OCI-LY7 (cell line): ENCODE measurements at regions not wholly inside any gene's neighbourhood (a gene's known extent, or its start where the extent isn't known, plus 50 kb on each side); places are given as distances from the start of the nearest gene placed in this dataset.

Source experiments
- BruUV-seq: library from RNA; stranded (reverse); fragments of 400-500 nt; replicated peaks from 2 replicates; lab custom pipeline; 2021; lab: Mats Ljungman, UMichigan
- CTCF ChIA-PET: fragments of 300-600 bp; sonication (Branson Sonifier 250); formaldehyde crosslinking; loops from one replicate; lab custom pipeline; 2022; ENCODE audit warnings: antibody characterized with exemption; ENCODE audit not compliant: unreplicated experiment; lab: Charles Lee
- POLR2A ChIA-PET: fragments of 300-600 bp; sonication (Branson Sonifier 250); formaldehyde crosslinking; loops from one replicate; lab custom pipeline; 2022; ENCODE audit warnings: antibody characterized with exemption; lab: Charles Lee
- DNase-seq: peaks from one replicate; pipeline ENCODE4 v3.0.0-alpha.2; 2015; ENCODE audit warnings: low spot score
- H2AFZ ChIP-seq: fragments of 200-600 bp; sonication (generic), shearing (Covaris generic); 2 replicates; pipeline ENCODE4 v1.6.1; 2014; ENCODE audit warnings: mild to moderate bottlenecking, antibody characterized with exemption, low read length, moderate library complexity
- H3K27ac ChIP-seq: fragments of 200-600 bp; sonication (generic); 2 replicates; pipeline ENCODE4 v1.5.1; 2014; ENCODE audit warnings: mixed run types, low read depth, mild to moderate bottlenecking, moderate library complexity, low read length, inconsistent platforms; ENCODE audit not compliant: poor library complexity, severe bottlenecking
- H3K36me3 ChIP-seq: fragments of 200-600 bp; sonication (generic); 2 replicates; pipeline ENCODE4 v1.6.1; 2014; ENCODE audit warnings: mild to moderate bottlenecking, antibody characterized with exemption, low read length, moderate library complexity, mixed read lengths; ENCODE audit not compliant: insufficient read depth
- H3K4me1 ChIP-seq: fragments of 200-600 bp; sonication (generic); 2 replicates; pipeline ENCODE4 v1.5.1; 2014; ENCODE audit warnings: mild to moderate bottlenecking, low read length; ENCODE audit not compliant: insufficient read depth, poor library complexity, severe bottlenecking
- H3K4me2 ChIP-seq: fragments of 200-600 bp; sonication (generic); 2 replicates; pipeline ENCODE4 v1.6.1; 2014; ENCODE audit warnings: mild to moderate bottlenecking, low read length
- H3K4me3 ChIP-seq: fragments of 200-600 bp; sonication (generic); 2 replicates; pipeline ENCODE4 v1.5.1; 2014; ENCODE audit warnings: mild to moderate bottlenecking, low read depth, low read length; ENCODE audit not compliant: poor library complexity, severe bottlenecking
- H3K79me2 ChIP-seq: fragments of 200-600 bp; sonication (generic); 2 replicates; pipeline ENCODE4 v1.6.1; 2016; ENCODE audit warnings: low read depth, mild to moderate bottlenecking, low read length, moderate library complexity, mixed read lengths; ENCODE audit not compliant: insufficient read depth
- H3K9me2 ChIP-seq: fragments of 200-600 bp; sonication (generic); 2 replicates; pipeline ENCODE4 v1.6.1; 2016; ENCODE audit warnings: mild to moderate bottlenecking, low read length, mixed read lengths; ENCODE audit not compliant: insufficient read depth
- H3K9me3 ChIP-seq: fragments of 200-600 bp; sonication (generic); 2 replicates; pipeline ENCODE4 v1.6.1; 2014; ENCODE audit warnings: mild to moderate bottlenecking, mixed run types, low read length, mixed read lengths
- H4K20me1 ChIP-seq: fragments of 200-600 bp; sonication (generic); 2 replicates; pipeline ENCODE4 v1.6.1; 2014; ENCODE audit warnings: mild to moderate bottlenecking, antibody characterized with exemption, low read length, moderate library complexity, mixed read lengths; ENCODE audit not compliant: insufficient read depth
- EZH2phosphoT487 ChIP-seq: fragments of 200-600 bp; sonication (generic); IDR thresholded peaks from 2 replicates; pipeline ENCODE4 v1.6.1; 2018; ENCODE audit warnings: low read depth, borderline replicate concordance, mild to moderate bottlenecking, mixed run types, antibody characterized with exemption, low read length, moderate library complexity, mixed read lengths
- intact Hi-C: fragments of 100-400 bp; cut with micrococcal nuclease; formaldehyde crosslinking; loops from one replicate; pipeline ENCODE4 v1.10.0; 2022; ENCODE audit not compliant: unreplicated experiment
- TF ChIP-seq, protein P1 (sequence below): fragments of 200-600 bp; sonication (generic); conservative IDR thresholded peaks from 2 replicates; pipeline ENCODE4 v1.5.1; 2014; ENCODE audit warnings: mild to moderate bottlenecking, antibody characterized with exemption, low read length, moderate library complexity, mixed read lengths

DNA sequence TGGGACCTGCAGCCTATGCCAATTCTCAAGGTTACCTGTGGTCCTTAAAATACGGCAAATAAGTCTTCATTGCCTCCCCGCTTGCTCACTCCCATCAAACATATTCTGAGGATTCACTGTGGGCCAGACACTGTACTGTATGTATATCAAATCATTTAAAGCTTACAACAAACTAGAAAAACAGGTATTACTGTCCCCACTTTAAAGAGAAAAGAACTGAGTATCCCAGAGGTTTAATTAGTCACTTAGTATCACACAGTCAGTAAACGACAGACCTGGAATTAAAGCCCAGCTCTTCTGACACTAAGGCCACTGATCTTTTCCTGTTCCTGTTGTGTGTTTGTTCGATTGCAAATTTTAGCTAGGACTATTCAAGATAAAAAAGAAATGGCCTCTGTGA lies 248.2 kb downstream of the ACTL7B start:
- ChIA-PET CTCF (no interaction called here), POLR2A (no interaction called here)
- no peak overlapping the region for H3K4me3 ChIP-seq
- TF ChIP-seq, protein P1, sequence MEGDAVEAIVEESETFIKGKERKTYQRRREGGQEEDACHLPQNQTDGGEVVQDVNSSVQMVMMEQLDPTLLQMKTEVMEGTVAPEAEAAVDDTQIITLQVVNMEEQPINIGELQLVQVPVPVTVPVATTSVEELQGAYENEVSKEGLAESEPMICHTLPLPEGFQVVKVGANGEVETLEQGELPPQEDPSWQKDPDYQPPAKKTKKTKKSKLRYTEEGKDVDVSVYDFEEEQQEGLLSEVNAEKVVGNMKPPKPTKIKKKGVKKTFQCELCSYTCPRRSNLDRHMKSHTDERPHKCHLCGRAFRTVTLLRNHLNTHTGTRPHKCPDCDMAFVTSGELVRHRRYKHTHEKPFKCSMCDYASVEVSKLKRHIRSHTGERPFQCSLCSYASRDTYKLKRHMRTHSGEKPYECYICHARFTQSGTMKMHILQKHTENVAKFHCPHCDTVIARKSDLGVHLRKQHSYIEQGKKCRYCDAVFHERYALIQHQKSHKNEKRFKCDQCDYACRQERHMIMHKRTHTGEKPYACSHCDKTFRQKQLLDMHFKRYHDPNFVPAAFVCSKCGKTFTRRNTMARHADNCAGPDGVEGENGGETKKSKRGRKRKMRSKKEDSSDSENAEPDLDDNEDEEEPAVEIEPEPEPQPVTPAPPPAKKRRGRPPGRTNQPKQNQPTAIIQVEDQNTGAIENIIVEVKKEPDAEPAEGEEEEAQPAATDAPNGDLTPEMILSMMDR = no peak
- no peak for TF ChIP-seq EZH2phosphoT487
- no peaks in the 10 kb centered on the region for H3K79me2 ChIP-seq
- no peaks in the 10 kb centered on the region for H3K9me2 ChIP-seq
- no peaks in the 10 kb centered on the region for H4K20me1 ChIP-seq
- no peaks in the 10 kb centered on the region for H3K4me1 ChIP-seq
- no peak overlapping the region for H2AFZ ChIP-seq
- H3K36me3 ChIP-seq = no peaks in the 10 kb centered on the region
- intact Hi-C loops = no loop called here
- no TSS peak for BruUV-seq
- no peaks in the 10 kb centered on the region for H3K9me3 ChIP-seq
- H3K4me2 ChIP-seq = no peak overlapping the region
- H3K27ac ChIP-seq = no peak overlapping the region
- no peak for DNase-seq

DNA sequence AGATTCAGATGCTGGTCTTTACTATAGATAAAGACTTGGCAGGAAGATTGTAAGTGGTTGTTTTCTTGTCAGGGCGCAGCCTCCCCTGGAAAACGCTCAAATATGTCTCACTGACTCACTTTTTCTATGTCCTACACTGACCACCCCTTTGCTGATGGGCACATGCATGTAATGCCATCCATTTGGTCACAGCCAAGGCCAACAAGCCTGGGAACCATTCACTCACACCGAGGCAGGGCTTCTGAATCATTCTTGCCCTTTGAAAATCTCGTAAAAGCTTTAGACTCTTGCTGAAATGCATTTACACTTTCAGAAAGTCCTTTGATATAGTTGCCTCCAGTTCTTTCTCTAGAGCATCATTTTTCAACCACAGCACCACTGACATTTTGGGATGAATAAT lies 249.4 kb downstream of the ACTL7B start:
- DNase-seq = no peak
- H3K4me3 ChIP-seq = no peak overlapping the region
- TF ChIP-seq EZH2phosphoT487 = no peak
- TF ChIP-seq, protein P1 = no peak
- CTCF ChIA-PET = no interaction called here
- no peak overlapping the region for H3K27ac ChIP-seq
- POLR2A ChIA-PET = no interaction called here
- H3K36me3 ChIP-seq = no peaks in the 10 kb centered on the region
- H3K4me2 ChIP-seq = no peak overlapping the region
- H3K9me2 ChIP-seq = no peaks in the 10 kb centered on the region
- intact Hi-C loops = no loop called here
- BruUV-seq = no TSS peak
- no peaks in the 10 kb centered on the region for H3K9me3 ChIP-seq
- no peak overlapping the region for H2AFZ ChIP-seq
- H4K20me1 ChIP-seq = no peaks in the 10 kb centered on the region
- H3K4me1 ChIP-seq = no peaks in the 10 kb centered on the region
- H3K79me2 ChIP-seq = no peaks in the 10 kb centered on the region

DNA sequence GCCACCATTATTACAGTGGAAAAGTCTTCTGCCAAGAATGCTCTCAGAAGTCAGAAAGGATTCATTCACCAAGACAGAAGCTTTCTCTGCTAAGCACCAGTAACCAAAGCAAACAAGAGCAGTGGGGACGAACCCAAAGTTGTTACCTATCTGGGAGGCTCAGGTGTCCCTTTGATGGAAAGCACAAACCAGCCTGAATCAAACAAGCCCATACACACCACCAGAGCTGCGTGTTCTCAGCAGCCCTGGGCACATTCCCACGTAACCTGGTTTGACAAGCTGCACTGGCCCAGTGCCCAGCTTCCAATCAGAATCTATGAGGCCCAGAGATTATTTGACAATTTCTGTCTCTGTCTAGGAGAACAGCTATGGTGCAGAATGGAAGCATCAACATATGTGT lies 252.6 kb downstream of the ACTL7B start:
- intact Hi-C loops = no loop called here
- POLR2A ChIA-PET = no interaction called here

More for the DNA sequence above, 252.6 kb downstream of the ACTL7B start:
- no peak overlapping the region for H3K4me2 ChIP-seq
- H3K36me3 ChIP-seq = no peaks in the 10 kb centered on the region
- no TSS peak for BruUV-seq
- H3K9me2 ChIP-seq = no peaks in the 10 kb centered on the region
- no peak overlapping the region for H3K27ac ChIP-seq
- H3K79me2 ChIP-seq = no peaks in the 10 kb centered on the region
- H3K9me3 ChIP-seq = no peaks in the 10 kb centered on the region
- no peaks in the 10 kb centered on the region for H3K4me1 ChIP-seq
- DNase-seq = no peak
- TF ChIP-seq, protein P1 = no peak
- TF ChIP-seq EZH2phosphoT487 = no peak
- CTCF ChIA-PET = no interaction called here
- no peaks in the 10 kb centered on the region for H4K20me1 ChIP-seq
- no peak overlapping the region for H3K4me3 ChIP-seq
- no peak overlapping the region for H2AFZ ChIP-seq
